A549 (cell line): ENCODE measurements at regions not wholly inside any gene's neighbourhood (a gene's known extent, or its start where the extent isn't known, plus 50 kb on each side); places are given as distances from the start of the nearest gene placed in this dataset.

Source experiments
- ATAC-seq, 2 experiments: fragments of 200-7000 bp in 1 of 2; fragments of >200 bp in 1 of 2; cut with Nextera tagmentation in 1 of 2; cut with Tn5 transposase in 1 of 2; 3 replicates each; pipeline versions ENCODE4 v1.8.0 to v1.9.1; 2018 to 2020; ENCODE audit warnings: mild to moderate bottlenecking in 1 of 2, moderate library complexity in 1 of 2
- CTCF ChIA-PET: fragments of 300-600 bp; sonication (Branson Sonifier 250); formaldehyde crosslinking; extraction: SDS; loops from one replicate; lab custom pipeline; 2021; ENCODE audit warnings: antibody characterized with exemption, inconsistent platforms; lab: Yijun Ruan, JAX
- POLR2A ChIA-PET: fragments of 350-600 bp; formaldehyde crosslinking; extraction: SDS; loops from one replicate; lab custom pipeline; 2021; ENCODE audit warnings: antibody characterized with exemption, inconsistent platforms; lab: Yijun Ruan, JAX
- DNase-seq, 2 experiments: peaks; one replicate each; pipeline versions ENCODE4 v3.0.0 to v3.0.0-alpha.2; 2011 to 2016; ENCODE audit warnings: low read depth in 1 of 2, low spot score in 1 of 2
- FAIRE-seq: peaks from 2 replicates; lab custom pipeline; 2011; peaks lifted over from hg19 to GRCh38; lab: Jason Lieb, UNC
- H3K27ac ChIP-seq, 2 experiments: fragments of >200 bp; sonication (Bioruptor Twin); formaldehyde crosslinking; 3 replicates each; pipeline ENCODE4 v1.5.1; 2016 to 2017
- H3K4me1 ChIP-seq: fragments of >200 bp; sonication (Bioruptor Twin); formaldehyde crosslinking; 3 replicates; pipeline ENCODE4 v1.6.1; 2016
- H3K4me2 ChIP-seq: fragments of >200 bp; sonication (Bioruptor Twin); formaldehyde crosslinking; 3 replicates; pipeline ENCODE4 v1.6.1; 2016
- H3K4me3 ChIP-seq: fragments of >200 bp; sonication (Bioruptor Twin); formaldehyde crosslinking; 3 replicates; pipeline ENCODE4 v1.5.1; 2016
- H3K9me3 ChIP-seq: fragments of >200 bp; sonication (Bioruptor Twin); formaldehyde crosslinking; 3 replicates; pipeline ENCODE4 v1.6.1; 2016
- CBX2 ChIP-seq: fragments of 200-600 bp; sonication (generic); IDR thresholded peaks from 2 replicates; pipeline ENCODE4 v1.6.1; 2016; ENCODE audit warnings: low read depth, mild to moderate bottlenecking, borderline replicate concordance
- CEBPB ChIP-seq, 2 experiments: fragments of >200 bp in 1 of 2; sonication (Bioruptor Twin) in 1 of 2; formaldehyde crosslinking in 1 of 2; IDR thresholded peaks; 2 replicates each; pipeline ENCODE4 v1.6.1; 2012 to 2016
- CTCF ChIP-seq: fragments of >200 bp; sonication (Bioruptor Twin); formaldehyde crosslinking; IDR thresholded peaks from 3 replicates; pipeline ENCODE4 v1.5.1; 2016
- E2F6 ChIP-seq: IDR thresholded peaks from 2 replicates; pipeline ENCODE4 v1.6.1; 2012; ENCODE audit warnings: low read depth, borderline replicate concordance
- EHF ChIP-seq: fragments of 250-450 bp; sonication (Bioruptor Pico); IDR thresholded peaks from 2 replicates; pipeline ENCODE4 v1.5.0; 2020; ENCODE audit warnings: mild to moderate bottlenecking
- ELK1 ChIP-seq: fragments of 150-350 bp; IDR thresholded peaks from 2 replicates; pipeline ENCODE4 v1.6.1; 2014; ENCODE audit warnings: low read depth, mild to moderate bottlenecking, low read length
- FOSB ChIP-seq: fragments of 250-450 bp; sonication (Bioruptor Pico); IDR thresholded peaks from 2 replicates; pipeline ENCODE4 v1.5.0; 2020; ENCODE audit warnings: mild to moderate bottlenecking, moderate library complexity
- FOSL2 ChIP-seq, 2 experiments: fragments of 450-650 bp in 1 of 2; fragments of >200 bp in 1 of 2; sonication (Bioruptor Twin) in 1 of 2; formaldehyde crosslinking; IDR thresholded peaks; 2 replicates each; pipeline versions ENCODE4 v1.5.0 to v1.6.1; 2016 to 2020; ENCODE audit warnings: mild to moderate bottlenecking in 1 of 2, moderate library complexity in 1 of 2
- FOXS1 ChIP-seq: fragments of 250-450 bp; sonication (Bioruptor Pico); IDR thresholded peaks from 2 replicates; pipeline ENCODE4 v1.5.0; 2020; ENCODE audit warnings: mild to moderate bottlenecking, moderate library complexity
- HDAC2 ChIP-seq: fragments of 200-600 bp; sonication (generic); IDR thresholded peaks from 2 replicates; pipeline ENCODE4 v1.6.1; 2016
- HES2 ChIP-seq: fragments of >200 bp; sonication (Bioruptor Twin); formaldehyde crosslinking; IDR thresholded peaks from 2 replicates; pipeline ENCODE4 v1.6.1; 2016
- HEYL ChIP-seq: fragments of 250-450 bp; sonication (Bioruptor Pico); IDR thresholded peaks from 2 replicates; pipeline ENCODE4 v1.8.0; 2021; ENCODE audit warnings: mild to moderate bottlenecking, moderate library complexity
- HOXA7 ChIP-seq: fragments of 250-450 bp; sonication (Bioruptor Pico); IDR thresholded peaks from 2 replicates; pipeline ENCODE4 v1.5.0; 2020; ENCODE audit warnings: mild to moderate bottlenecking, moderate library complexity
- HOXB5 ChIP-seq: fragments of 250-450 bp; sonication (Bioruptor Pico); IDR thresholded peaks from 2 replicates; pipeline ENCODE4 v1.5.0; 2020; ENCODE audit warnings: mild to moderate bottlenecking, moderate library complexity
- JUN ChIP-seq, 2 experiments: fragments of >200 bp; sonication (Bioruptor Twin); formaldehyde crosslinking; IDR thresholded peaks; 2 replicates in 1 of 2; 3 replicates in 1 of 2; pipeline ENCODE4 v1.6.1; 2016 to 2017
- MAZ ChIP-seq: fragments of 150-350 bp; IDR thresholded peaks from 2 replicates; pipeline ENCODE4 v1.6.1; 2014; ENCODE audit warnings: antibody characterized with exemption, low read depth, low read length, borderline replicate concordance
- MYC ChIP-seq: IDR thresholded peaks from 2 replicates; pipeline ENCODE4 v1.6.1; 2012; ENCODE audit warnings: mild to moderate bottlenecking, inconsistent platforms, low read length, improper control_type of control experiment, borderline replicate concordance
- PHF8 ChIP-seq: fragments of 200-600 bp; sonication (generic); IDR thresholded peaks from 2 replicates; pipeline ENCODE4 v1.6.1; 2016; ENCODE audit warnings: low read depth, mild to moderate bottlenecking, antibody characterized with exemption, moderate library complexity, borderline replicate concordance
- POLR2A ChIP-seq: IDR thresholded peaks from 2 replicates; pipeline ENCODE4 v1.6.1; 2012; ENCODE audit warnings: mild to moderate bottlenecking, low read length
- POLR2AphosphoS2 ChIP-seq: conservative IDR thresholded peaks from 2 replicates; pipeline ENCODE4 v1.6.1; 2012; ENCODE audit warnings: low read length, improper control_type of control experiment, inconsistent platforms
- RARB ChIP-seq: fragments of 250-450 bp; sonication (Bioruptor Pico); IDR thresholded peaks from 2 replicates; pipeline ENCODE4 v1.8.0; 2021; ENCODE audit warnings: mild to moderate bottlenecking, moderate library complexity
- RCOR1 ChIP-seq: fragments of 150-350 bp; IDR thresholded peaks from 2 replicates; pipeline ENCODE4 v1.6.1; 2014; ENCODE audit warnings: antibody characterized with exemption, low read length, low read depth
- RFX5 ChIP-seq: fragments of 450-650 bp; IDR thresholded peaks from 2 replicates; pipeline ENCODE4 v1.7.1; 2014; ENCODE audit warnings: antibody characterized with exemption, mild to moderate bottlenecking, moderate library complexity
- SMC3 ChIP-seq: fragments of >200 bp; sonication (Bioruptor Twin); formaldehyde crosslinking; IDR thresholded peaks from 3 replicates; pipeline ENCODE4 v1.6.1; 2018; ENCODE audit warnings: inconsistent platforms
- USF2 ChIP-seq: fragments of 450-650 bp; IDR thresholded peaks from 2 replicates; pipeline ENCODE4 v1.6.1; 2014; ENCODE audit warnings: antibody characterized with exemption
- ZC3H11A ChIP-seq: fragments of 450-650 bp; IDR thresholded peaks from 2 replicates; pipeline ENCODE4 v1.6.1; 2014; ENCODE audit warnings: antibody characterized with exemption, mild to moderate bottlenecking
- ZNF302 ChIP-seq: fragments of 250-450 bp; sonication (Bioruptor Pico); IDR thresholded peaks from 2 replicates; pipeline ENCODE4 v1.9.0; 2021; ENCODE audit warnings: inconsistent platforms, mild to moderate bottlenecking, moderate library complexity
- ZSCAN20 ChIP-seq: fragments of 250-450 bp; sonication (Bioruptor Pico); IDR thresholded peaks from 2 replicates; pipeline ENCODE4 v1.8.0; 2022; ENCODE audit warnings: mild to moderate bottlenecking, moderate library complexity
- WGBS: methylation state at CpG from one replicate; pipeline ENCODE4 v1.1.6; 2017; ENCODE audit errors: missing lambda C conversion rate; 5-methylcytosine and 5-hydroxymethylcytosine counted together

- no peak overlapping the region for H3K27ac ChIP-seq
- POLR2A ChIA-PET, result no interaction called here
Observed at GRCh38 chr2:18651842-18652774, 62.7 kb upstream of the NT5C1B start.

GRCh38 chr2:18650221-18650620, 60.9 kb upstream of the NT5C1B start:
- 34% methylated on average over 2 of the region's 2 CpGs for WGBS
- Histone ChIP-seq H3K4me3 (no peak overlapping the region), H3K4me1 (no peaks in the 10 kb centered on the region), H3K9me3 (no peaks in the 10 kb centered on the region)
- CTCF ChIA-PET, result no interaction called here
- FAIRE-seq (no peak), DNase-seq (no peak)
- POLR2A ChIA-PET, result no interaction called here
- TF ChIP-seq HEYL (no peak), ZNF302 (CRISPR knock-in tag) (no peak), HOXB5 (CRISPR knock-in tag) (no peak), FOXS1 (CRISPR knock-in tag) (no peak), JUN (IDR thresholded peaks at IDR 0.05) (no peak), CTCF (no peak), MYC (no peak), FOSL2 (IDR thresholded peaks at IDR 0.05) (no peak), FOSL2 (CRISPR knock-in tag; IDR thresholded peaks at IDR 0.05) (no peak)
- TF ChIP-seq, all 56 proteins: peak for 0
- ATAC-seq, result no peak
- Histone ChIP-seq H3K27ac (no peak overlapping the region), H3K4me2 (no peak overlapping the region)

More at GRCh38 chr2:18651842-18652774, 62.7 kb upstream of the NT5C1B start:
- DNase-seq (no peak), FAIRE-seq (no peak), ATAC-seq (no peak)
- Histone ChIP-seq H3K4me3 (no peak overlapping the region), H3K9me3 (no peaks in the 10 kb centered on the region), H3K4me2 (no peak overlapping the region), H3K4me1 (no peaks in the 10 kb centered on the region)
- 16% methylated on average over 3 of the region's 3 CpGs for WGBS
- CTCF ChIA-PET, result interaction anchor here (0.7 kb wide), 1 partner anchor 14 kb away, joined by 3 read pairs; no protein-coding TSS in a partner anchor
- no peak for TF ChIP-seq FOXS1 (CRISPR knock-in tag)
- TF ChIP-seq SMC3, result no peak
- TF ChIP-seq HOXA7, result no peak
- no peak for TF ChIP-seq POLR2A
- TF ChIP-seq HDAC2, result no peak
- TF ChIP-seq USF2, result no peak
- no peak for TF ChIP-seq ELK1
- TF ChIP-seq HEYL, result no peak
- no peak for TF ChIP-seq EHF (CRISPR knock-in tag)
- no peak for TF ChIP-seq MAZ
- no peak for TF ChIP-seq RFX5
- TF ChIP-seq HES2, result no peak

GRCh38 chr2:18649502-18650135, 60.2 kb upstream of the NT5C1B start:
- TF ChIP-seq RARB (CRISPR knock-in tag) (no peak), HEYL (no peak), FOSB (CRISPR knock-in tag) (no peak), CEBPB (IDR thresholded peaks at IDR 0.05) (no peak), ZC3H11A (no peak), POLR2AphosphoS2 (no peak), RCOR1 (no peak), E2F6 (no peak), PHF8 (no peak), FOXS1 (CRISPR knock-in tag) (no peak), CBX2 (no peak), RFX5 (no peak), ZSCAN20 (CRISPR knock-in tag) (no peak)
- CTCF ChIA-PET, result interaction anchor here (0.6 kb wide), 1 partner anchor 74 kb away, joined by 3 read pairs; no protein-coding TSS in a partner anchor
- Histone ChIP-seq H3K4me3 (no peak overlapping the region), H3K4me2 (no peak overlapping the region), H3K27ac (no peak overlapping the region), H3K4me1 (no peaks in the 10 kb centered on the region), H3K9me3 (no peaks in the 10 kb centered on the region)
- POLR2A ChIA-PET, result no interaction called here
- 75% methylated on average over 1 of the region's 1 CpG for WGBS
- DNase-seq, result no peak
- FAIRE-seq, result no peak
- no peak for ATAC-seq
